SU-DHL-6 (cell line): ENCODE measurements at regions not wholly inside any gene's neighbourhood (a gene's known extent, or its start where the extent isn't known, plus 50 kb on each side); places are given as distances from the start of the nearest gene placed in this dataset.

ENCODE experiments used
- H2AFZ ChIP-seq: fragments of 200-600 bp; sonication (generic); 2 replicates; pipeline ENCODE4 v1.6.1; 2014; ENCODE audit warnings: low read depth, mild to moderate bottlenecking, moderate library complexity, mixed read lengths, antibody characterized with exemption, low read length; ENCODE audit not compliant: severe bottlenecking
- H3F3A ChIP-seq: fragments of 200-600 bp; shearing (Covaris generic); 2 replicates; pipeline ENCODE4 v1.6.0; 2016; ENCODE audit warnings: antibody characterized with exemption, mild to moderate bottlenecking; ENCODE audit not compliant: insufficient read depth
- H3K27ac ChIP-seq: fragments of 200-600 bp; sonication (generic); 2 replicates; pipeline ENCODE4 v1.5.1; 2016; ENCODE audit warnings: low read depth, mild to moderate bottlenecking, low read length, moderate library complexity, mixed read lengths
- H3K27me3 ChIP-seq: fragments of 200-600 bp; sonication (generic), shearing (Covaris generic); 2 replicates; pipeline ENCODE4 v1.6.0; 2014; ENCODE audit warnings: mild to moderate bottlenecking, low read length
- H3K36me3 ChIP-seq: fragments of 200-600 bp; sonication (generic); 2 replicates; pipeline ENCODE4 v1.6.1; 2014; ENCODE audit warnings: mild to moderate bottlenecking, low read length, mixed read lengths
- H3K4me2 ChIP-seq: fragments of 300-600, 200-600 bp; shearing (Covaris generic), sonication (generic); 2 replicates; pipeline ENCODE4 v1.6.0; 2014; ENCODE audit warnings: low read length, low read depth, mild to moderate bottlenecking; ENCODE audit not compliant: poor library complexity, severe bottlenecking
- H3K4me3 ChIP-seq: fragments of 200-600 bp; sonication (generic); 2 replicates; pipeline ENCODE4 v1.5.1; 2014; ENCODE audit warnings: antibody characterized with exemption, low read length, mild to moderate bottlenecking, mixed read lengths; ENCODE audit not compliant: insufficient read depth, poor library complexity, severe bottlenecking
- H3K79me2 ChIP-seq: fragments of 200-600 bp; sonication (generic); 2 replicates; pipeline ENCODE4 v1.6.1; 2014; ENCODE audit warnings: mild to moderate bottlenecking, low read length, moderate library complexity; ENCODE audit not compliant: insufficient read depth
- H3K9ac ChIP-seq: fragments of 200-600 bp; sonication (generic); 2 replicates; pipeline ENCODE4 v1.7.0; 2014; ENCODE audit warnings: mild to moderate bottlenecking, low read length
- H3K9me2 ChIP-seq: fragments of 200-600 bp; sonication (generic); replicated peaks from 2 replicates; pipeline ENCODE4 v1.6.1; 2014; ENCODE audit warnings: low read length; ENCODE audit not compliant: insufficient read depth
- H3K9me3 ChIP-seq: fragments of 200-600 bp; sonication (generic); 2 replicates; pipeline ENCODE4 v1.6.1; 2014; ENCODE audit warnings: low read length, mixed read lengths; ENCODE audit not compliant: insufficient read depth
- H4K20me1 ChIP-seq: fragments of 200-600 bp; sonication (generic); 2 replicates; pipeline ENCODE4 v1.6.1; 2014; ENCODE audit warnings: low read depth, mild to moderate bottlenecking, antibody characterized with exemption, low read length, moderate library complexity, mixed read lengths
- CTCF ChIP-seq: fragments of 200-600 bp; sonication (generic); IDR thresholded peaks from one replicate; pipeline ENCODE4 v1.5.1; 2017; ENCODE audit warnings: antibody characterized with exemption, mild to moderate bottlenecking, low read length, moderate library complexity; ENCODE audit not compliant: insufficient read depth, poor library complexity, severe bottlenecking
- EZH2phosphoT487 ChIP-seq: fragments of 200-600 bp; sonication (generic), shearing (Covaris generic); conservative IDR thresholded peaks from 2 replicates; pipeline ENCODE4 v1.6.1; 2018; ENCODE audit warnings: mild to moderate bottlenecking, antibody characterized with exemption, low read length, moderate library complexity, mixed read lengths

GRCh38 chr2:125561302-125561701 is 1094.7 kb upstream of the GYPC start:
- H3K4me2 ChIP-seq, result no peak overlapping the region
- H3K9me3 ChIP-seq, result no peaks in the 10 kb centered on the region
- H3K79me2 ChIP-seq, result no peaks in the 10 kb centered on the region
- no peak overlapping the region for H3K4me3 ChIP-seq
- no peak overlapping the region for H3K27ac ChIP-seq
- H4K20me1 ChIP-seq, result no peaks in the 10 kb centered on the region
- no peak for TF ChIP-seq CTCF
- no peak for TF ChIP-seq EZH2phosphoT487
- H2AFZ ChIP-seq, result no peak overlapping the region
- H3K36me3 ChIP-seq, result no peaks in the 10 kb centered on the region
- no peaks in the 10 kb centered on the region for H3F3A ChIP-seq
- H3K9me2 ChIP-seq, result no peaks in the 10 kb centered on the region
- H3K9ac ChIP-seq, result no peak overlapping the region
- H3K27me3 ChIP-seq, result no peaks in the 10 kb centered on the region

- TF ChIP-seq EZH2phosphoT487 (no peak), CTCF (no peak)
Measured at GRCh38 chr2:125562924-125563323, 1093.0 kb upstream of the GYPC start.

GRCh38 chr2:125564471-125564870 is 1091.5 kb upstream of the GYPC start:
- no peaks in the 10 kb centered on the region for H3K36me3 ChIP-seq
- H3K4me3 ChIP-seq, result no peak overlapping the region
- no peaks in the 10 kb centered on the region for H3K9me3 ChIP-seq
- H3K4me2 ChIP-seq, result no peak overlapping the region
- no peak overlapping the region for H3K27ac ChIP-seq
- H3K9ac ChIP-seq, result no peak overlapping the region
- no peaks in the 10 kb centered on the region for H3F3A ChIP-seq
- H2AFZ ChIP-seq, result no peak overlapping the region
- no peaks in the 10 kb centered on the region for H3K9me2 ChIP-seq
- H3K27me3 ChIP-seq, result no peaks in the 10 kb centered on the region
- no peaks in the 10 kb centered on the region for H3K79me2 ChIP-seq
- H4K20me1 ChIP-seq, result no peaks in the 10 kb centered on the region
- TF ChIP-seq CTCF, result no peak
- TF ChIP-seq EZH2phosphoT487, result no peak

More at GRCh38 chr2:125562924-125563323, 1093.0 kb upstream of the GYPC start:
- Histone ChIP-seq H3K36me3 (no peaks in the 10 kb centered on the region), H3K9ac (no peak overlapping the region), H3K79me2 (no peaks in the 10 kb centered on the region), H3K4me2 (no peak overlapping the region), H3K27ac (no peak overlapping the region), H3K9me3 (no peaks in the 10 kb centered on the region), H2AFZ (no peak overlapping the region), H3K4me3 (no peak overlapping the region), H3K27me3 (no peaks in the 10 kb centered on the region), H4K20me1 (no peaks in the 10 kb centered on the region), H3K9me2 (no peaks in the 10 kb centered on the region), H3F3A (no peaks in the 10 kb centered on the region)

- H3K27ac ChIP-seq, result no peak overlapping the region
- no peak for TF ChIP-seq EZH2phosphoT487
- no peak for TF ChIP-seq CTCF
- H3K36me3 ChIP-seq, result no peaks in the 10 kb centered on the region
Measured at GRCh38 chr2:125566422-125566821, 1089.5 kb upstream of the GYPC start.

More at GRCh38 chr2:125566422-125566821, 1089.5 kb upstream of the GYPC start:
- H2AFZ ChIP-seq, result no peak overlapping the region
- no peaks in the 10 kb centered on the region for H4K20me1 ChIP-seq
- H3K27me3 ChIP-seq, result no peaks in the 10 kb centered on the region
- no peaks in the 10 kb centered on the region for H3K79me2 ChIP-seq
- H3K9me3 ChIP-seq, result no peaks in the 10 kb centered on the region
- no peak overlapping the region for H3K4me2 ChIP-seq
- no peaks in the 10 kb centered on the region for H3F3A ChIP-seq
- no peak overlapping the region for H3K9ac ChIP-seq
- no peaks in the 10 kb centered on the region for H3K9me2 ChIP-seq
- no peak overlapping the region for H3K4me3 ChIP-seq
